Mesendoderm (in vitro differentiated cells): ENCODE measurements at regions not wholly inside any gene's neighbourhood (a gene's known extent, or its start where the extent isn't known, plus 50 kb on each side); places are given as distances from the start of the nearest gene placed in this dataset.

ENCODE experiments used
- DNase-seq: peaks from one replicate; pipeline ENCODE4 v3.0.0; 2013
- H2AK5ac ChIP-seq: 2 replicates; pipeline ENCODE4 v1.6.1; 2013; ENCODE audit warnings: low read length, inconsistent platforms
- H2BK120ac ChIP-seq: 2 replicates; pipeline ENCODE4 v1.6.1; 2013; ENCODE audit warnings: low read depth, mild to moderate bottlenecking, low read length, moderate library complexity, mixed read lengths
- H2BK15ac ChIP-seq: replicated peaks from 2 replicates; pipeline ENCODE4 v1.6.1; 2013; ENCODE audit warnings: low read depth, mild to moderate bottlenecking, moderate library complexity
- H2BK5ac ChIP-seq: 2 replicates; pipeline ENCODE4 v1.6.1; 2013; ENCODE audit warnings: low read length, inconsistent platforms
- H3K18ac ChIP-seq: 2 replicates; pipeline ENCODE4 v1.6.1; 2013; ENCODE audit warnings: mild to moderate bottlenecking, low read length, mixed read lengths
- H3K23ac ChIP-seq: one replicate; pipeline ENCODE4 v1.6.1; 2013; ENCODE audit warnings: low read length
- H3K27ac ChIP-seq: 2 replicates; pipeline ENCODE4 v1.5.1; 2013; ENCODE audit warnings: low read depth, mild to moderate bottlenecking, inconsistent platforms, low read length, moderate library complexity
- H3K27me3 ChIP-seq: 2 replicates; pipeline ENCODE4 v1.6.1; 2013; ENCODE audit warnings: low read length, control low read depth, mild to moderate bottlenecking, inconsistent platforms; ENCODE audit not compliant: insufficient read depth, poor library complexity
- H3K36me3 ChIP-seq: 2 replicates; pipeline ENCODE4 v1.6.1; 2013; ENCODE audit warnings: low read length, inconsistent platforms; ENCODE audit not compliant: control insufficient read depth, insufficient read depth
- H3K4ac ChIP-seq: one replicate; pipeline ENCODE4 v1.6.1; 2013; ENCODE audit warnings: low read depth, mild to moderate bottlenecking, low read length, moderate library complexity
- H3K4me1 ChIP-seq: 2 replicates; pipeline ENCODE4 v1.6.1; 2013; ENCODE audit warnings: low read depth, low read length, inconsistent platforms; ENCODE audit not compliant: control insufficient read depth
- H3K4me2 ChIP-seq: 2 replicates; pipeline ENCODE4 v1.6.1; 2013; ENCODE audit warnings: low read length
- H3K4me3 ChIP-seq: 2 replicates; pipeline ENCODE4 v1.5.1; 2013; ENCODE audit warnings: mild to moderate bottlenecking, low read length
- H3K56ac ChIP-seq: one replicate; pipeline ENCODE4 v1.6.1; 2013; ENCODE audit warnings: low read length
- H3K79me1 ChIP-seq: 2 replicates; pipeline ENCODE4 v1.6.1; 2013; ENCODE audit warnings: low read length, inconsistent platforms
- H3K79me2 ChIP-seq: 2 replicates; pipeline ENCODE4 v1.6.1; 2013; ENCODE audit warnings: mild to moderate bottlenecking, low read length; ENCODE audit not compliant: control insufficient read depth, insufficient read depth
- H3K9ac ChIP-seq: 2 replicates; pipeline ENCODE4 v1.6.1; 2013; ENCODE audit warnings: low read length, inconsistent platforms
- H4K5ac ChIP-seq: one replicate; pipeline ENCODE4 v1.6.1; 2013; ENCODE audit warnings: low read length
- H4K8ac ChIP-seq: one replicate; pipeline ENCODE4 v1.6.1; 2013; ENCODE audit warnings: low read depth, mild to moderate bottlenecking, control low read depth, low read length, moderate library complexity
- WGBS: extraction: QIAGEN DNeasy Blood & Tissue Kit; methylation state at CpG from one replicate; pipeline ENCODE4 v1.1.7; 2013; ENCODE audit warnings: low lambda C conversion rate, missing lambda C conversion rate; ENCODE audit not compliant: insufficient coverage; ENCODE audit errors: extremely low coverage; 5-methylcytosine and 5-hydroxymethylcytosine counted together

DNA sequence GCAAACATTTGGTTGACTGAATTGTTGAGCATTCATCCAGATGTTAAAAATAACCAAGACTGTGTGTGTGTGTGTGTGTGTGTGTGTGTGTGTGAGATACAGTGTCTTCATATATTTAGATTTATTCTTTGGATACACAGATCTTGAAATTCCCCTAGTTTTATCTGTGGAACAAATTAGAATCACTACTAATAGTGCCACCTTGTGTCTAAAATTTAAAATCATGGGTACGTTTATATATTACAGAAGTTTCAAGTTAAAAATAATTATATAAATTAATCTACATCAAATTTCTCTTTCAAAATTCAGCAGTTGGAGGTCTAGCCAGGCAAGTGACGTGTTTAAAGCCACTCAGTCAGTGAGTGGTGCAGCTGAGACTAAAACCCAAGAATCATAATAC is 1566.2 kb upstream of the TENM4 start:
- DNase-seq = no peak

DNA sequence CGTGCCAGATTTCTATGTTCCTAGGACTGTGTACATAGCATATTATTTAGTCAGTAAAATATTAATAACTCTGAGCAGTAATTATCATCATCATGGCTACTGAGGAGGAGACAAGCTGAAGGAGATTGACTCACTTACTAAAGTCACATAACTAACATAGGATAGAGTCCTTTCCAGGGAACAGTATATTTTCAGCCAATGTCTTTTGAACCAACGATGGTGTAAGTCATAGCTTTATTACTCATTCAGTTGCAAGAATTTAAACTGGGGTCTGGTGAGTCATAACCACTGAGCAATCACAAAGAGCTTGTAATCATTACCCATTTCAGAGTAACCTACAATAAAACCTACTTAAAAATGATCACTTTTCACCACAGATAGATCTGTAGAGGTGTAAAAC is 1564.8 kb upstream of the TENM4 start:
- DNase-seq = peak; percentile 23
- WGBS = no CpG with 5 or more reads among the region's 2 CpGs
- H3K27ac ChIP-seq = no peak overlapping the region

More for the DNA sequence above, 1566.2 kb upstream of the TENM4 start:
- Histone ChIP-seq H3K4ac (no peak overlapping the region), H3K9ac (no peak overlapping the region), H3K27ac (no peak overlapping the region), H3K23ac (no peak overlapping the region), H3K4me2 (no peak overlapping the region), H3K56ac (no peak overlapping the region), H2BK15ac (no peak overlapping the region), H3K79me2 (no peaks in the 10 kb centered on the region), H4K8ac (no peak overlapping the region), H3K27me3 (no peaks in the 10 kb centered on the region), H3K4me3 (no peak overlapping the region), H2AK5ac (no peak overlapping the region), H2BK120ac (no peak overlapping the region), H2BK5ac (no peak overlapping the region), H3K18ac (no peak overlapping the region), H3K79me1 (no peaks in the 10 kb centered on the region), H4K5ac (no peak overlapping the region), H3K4me1 (no peaks in the 10 kb centered on the region), H3K36me3 (no peaks in the 10 kb centered on the region)
- no CpG with 5 or more reads among the region's 2 CpGs for WGBS

DNA sequence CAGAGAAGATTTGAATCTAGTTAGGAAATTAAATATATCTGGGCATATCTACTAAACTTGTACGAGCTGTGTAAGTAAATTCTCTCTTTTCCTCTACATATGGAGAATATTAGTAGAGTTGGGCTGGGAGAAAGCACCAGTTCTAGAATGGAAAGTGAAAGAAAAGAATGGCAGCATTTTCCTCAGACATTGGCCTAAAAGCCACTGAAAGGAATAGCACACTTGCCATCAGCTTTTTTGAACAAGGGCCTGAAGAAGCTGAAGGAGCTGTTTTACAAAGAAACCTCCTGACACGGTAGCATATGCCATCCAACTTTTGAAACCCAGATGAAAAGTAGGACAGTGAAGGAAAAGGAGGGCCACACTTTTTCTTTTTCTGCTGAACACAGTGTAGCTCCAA is 1563.7 kb upstream of the TENM4 start:
- H3K18ac ChIP-seq = no peak overlapping the region
- H2AK5ac ChIP-seq = no peak overlapping the region
- H3K4me2 ChIP-seq = no peak overlapping the region
- WGBS = no CpG with 5 or more reads among the region's 2 CpGs
- H2BK15ac ChIP-seq = no peak overlapping the region
- DNase-seq = no peak
- no peaks in the 10 kb centered on the region for H3K79me1 ChIP-seq
- H3K56ac ChIP-seq = no peak overlapping the region
- H2BK120ac ChIP-seq = no peak overlapping the region
- no peaks in the 10 kb centered on the region for H3K27me3 ChIP-seq
- H2BK5ac ChIP-seq = no peak overlapping the region
- no peak overlapping the region for H4K5ac ChIP-seq
- no peak overlapping the region for H3K23ac ChIP-seq
- no peak overlapping the region for H3K4ac ChIP-seq
- no peak overlapping the region for H3K27ac ChIP-seq
- H3K79me2 ChIP-seq = no peaks in the 10 kb centered on the region
- H4K8ac ChIP-seq = no peak overlapping the region
- no peak overlapping the region for H3K4me3 ChIP-seq
- no peaks in the 10 kb centered on the region for H3K4me1 ChIP-seq
- H3K36me3 ChIP-seq = no peaks in the 10 kb centered on the region
- H3K9ac ChIP-seq = no peak overlapping the region

More for the DNA sequence above, 1564.8 kb upstream of the TENM4 start:
- H2BK120ac ChIP-seq = no peak overlapping the region
- H3K23ac ChIP-seq = no peak overlapping the region
- H3K4me2 ChIP-seq = no peak overlapping the region
- H4K8ac ChIP-seq = no peak overlapping the region
- H3K56ac ChIP-seq = no peak overlapping the region
- H3K79me1 ChIP-seq = no peaks in the 10 kb centered on the region
- no peak overlapping the region for H2AK5ac ChIP-seq
- H3K36me3 ChIP-seq = no peaks in the 10 kb centered on the region
- no peak overlapping the region for H4K5ac ChIP-seq
- no peaks in the 10 kb centered on the region for H3K27me3 ChIP-seq
- no peak overlapping the region for H3K9ac ChIP-seq
- H3K4me3 ChIP-seq = no peak overlapping the region
- no peak overlapping the region for H3K18ac ChIP-seq
- H2BK15ac ChIP-seq = no peak overlapping the region
- H3K4ac ChIP-seq = no peak overlapping the region
- H3K79me2 ChIP-seq = no peaks in the 10 kb centered on the region
- H3K4me1 ChIP-seq = no peaks in the 10 kb centered on the region
- no peak overlapping the region for H2BK5ac ChIP-seq

DNA sequence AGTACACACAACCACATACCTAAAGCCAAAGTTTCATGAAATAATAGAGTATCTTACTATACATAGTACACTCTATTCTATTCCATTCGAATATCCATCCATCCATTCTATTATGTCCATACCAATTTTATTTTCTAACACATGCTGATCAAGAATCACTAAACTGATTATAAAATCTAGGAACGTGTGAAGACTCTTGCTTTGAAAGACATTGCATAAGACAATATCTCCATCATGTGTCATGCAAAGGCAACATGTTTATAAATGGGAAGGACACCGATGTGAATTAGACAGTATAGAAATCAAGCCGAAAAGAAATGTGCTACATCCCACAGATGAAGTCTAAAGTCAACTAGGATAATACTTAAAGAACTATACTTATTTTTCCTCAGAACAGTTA is 1561.5 kb upstream of the TENM4 start:
- Histone ChIP-seq H3K36me3 (no peaks in the 10 kb centered on the region), H3K79me2 (no peaks in the 10 kb centered on the region), H4K8ac (no peak overlapping the region), H2AK5ac (no peak overlapping the region), H3K27ac (no peak overlapping the region), H3K4me2 (no peak overlapping the region), H3K9ac (no peak overlapping the region), H3K4ac (no peak overlapping the region), H3K23ac (no peak overlapping the region), H3K79me1 (no peaks in the 10 kb centered on the region), H4K5ac (no peak overlapping the region), H3K4me3 (no peak overlapping the region), H3K4me1 (no peaks in the 10 kb centered on the region), H2BK15ac (no peak overlapping the region), H2BK5ac (no peak overlapping the region), H3K56ac (no peak overlapping the region), H3K27me3 (no peaks in the 10 kb centered on the region), H3K18ac (no peak overlapping the region), H2BK120ac (no peak overlapping the region)
- 100% methylated on average over 1 of the region's 4 CpGs for WGBS
- no peak for DNase-seq

DNA sequence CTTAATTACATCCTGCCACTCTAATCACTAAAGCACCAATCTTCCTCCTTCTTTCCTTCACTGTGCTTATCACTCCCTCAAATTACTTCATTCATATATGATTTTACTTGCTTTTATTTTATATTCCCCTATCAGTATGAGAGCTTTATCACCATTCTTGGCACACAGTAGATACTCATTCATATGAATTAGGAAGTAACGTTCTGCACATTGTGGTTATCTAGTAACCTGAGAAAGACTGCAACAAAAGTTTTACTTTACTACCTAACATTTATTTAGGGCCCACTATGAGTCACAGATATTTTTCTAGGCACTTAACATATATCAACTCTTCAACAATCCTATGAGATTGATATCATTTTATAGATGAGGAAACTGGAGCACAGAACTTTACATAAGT is 1559.9 kb upstream of the TENM4 start:
- H3K36me3 ChIP-seq = no peaks in the 10 kb centered on the region
- no peak overlapping the region for H2BK120ac ChIP-seq
- WGBS = no CpG with 5 or more reads among the region's 1 CpG
- no peak overlapping the region for H3K23ac ChIP-seq
- no peaks in the 10 kb centered on the region for H3K79me1 ChIP-seq
- no peak overlapping the region for H2BK5ac ChIP-seq
- no peaks in the 10 kb centered on the region for H3K79me2 ChIP-seq
- H3K56ac ChIP-seq = no peak overlapping the region
- no peak overlapping the region for H3K27ac ChIP-seq
- H3K18ac ChIP-seq = no peak overlapping the region
- no peak overlapping the region for H2AK5ac ChIP-seq
- no peak overlapping the region for H3K4ac ChIP-seq
- no peak overlapping the region for H3K4me3 ChIP-seq
- DNase-seq = no peak
- no peak overlapping the region for H2BK15ac ChIP-seq
- H3K9ac ChIP-seq = no peak overlapping the region
- no peak overlapping the region for H4K5ac ChIP-seq
- H4K8ac ChIP-seq = no peak overlapping the region
- H3K27me3 ChIP-seq = no peaks in the 10 kb centered on the region
- H3K4me2 ChIP-seq = no peak overlapping the region
- no peaks in the 10 kb centered on the region for H3K4me1 ChIP-seq

DNA sequence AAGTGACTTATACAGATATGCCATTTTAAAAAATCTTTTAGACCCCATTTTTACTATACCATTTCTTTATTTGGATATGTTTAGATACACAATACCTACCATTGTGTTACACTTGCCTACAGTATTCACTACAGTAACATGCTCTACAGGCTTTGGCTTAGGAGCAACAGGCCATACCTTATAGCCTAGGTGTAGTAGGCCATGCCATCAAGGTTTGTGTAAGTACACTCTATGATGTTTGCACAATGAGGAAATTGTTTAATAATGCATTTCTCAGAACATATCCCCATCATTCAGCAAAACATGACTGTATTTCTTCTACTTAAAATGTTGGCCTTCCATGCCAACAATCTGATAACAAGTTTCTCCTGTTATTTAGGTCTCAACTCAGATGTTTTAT is 1559.5 kb upstream of the TENM4 start:
- Histone ChIP-seq H2AK5ac (no peak overlapping the region), H3K36me3 (no peaks in the 10 kb centered on the region), H3K18ac (no peak overlapping the region), H3K27me3 (no peaks in the 10 kb centered on the region), H3K4me3 (no peak overlapping the region), H3K79me2 (no peaks in the 10 kb centered on the region), H3K27ac (no peak overlapping the region), H4K5ac (no peak overlapping the region), H3K4me1 (no peaks in the 10 kb centered on the region), H4K8ac (no peak overlapping the region), H2BK15ac (no peak overlapping the region), H2BK5ac (no peak overlapping the region), H3K9ac (no peak overlapping the region), H3K4me2 (no peak overlapping the region), H2BK120ac (no peak overlapping the region), H3K4ac (no peak overlapping the region), H3K79me1 (no peaks in the 10 kb centered on the region), H3K23ac (no peak overlapping the region), H3K56ac (no peak overlapping the region)
- DNase-seq = no peak
